ENCODE measurements at regions not wholly inside any gene's neighbourhood (a gene's known extent, or its start where the extent isn't known, plus 50 kb on each side); places are given as distances from the start of the nearest gene placed in this dataset.

DNA sequence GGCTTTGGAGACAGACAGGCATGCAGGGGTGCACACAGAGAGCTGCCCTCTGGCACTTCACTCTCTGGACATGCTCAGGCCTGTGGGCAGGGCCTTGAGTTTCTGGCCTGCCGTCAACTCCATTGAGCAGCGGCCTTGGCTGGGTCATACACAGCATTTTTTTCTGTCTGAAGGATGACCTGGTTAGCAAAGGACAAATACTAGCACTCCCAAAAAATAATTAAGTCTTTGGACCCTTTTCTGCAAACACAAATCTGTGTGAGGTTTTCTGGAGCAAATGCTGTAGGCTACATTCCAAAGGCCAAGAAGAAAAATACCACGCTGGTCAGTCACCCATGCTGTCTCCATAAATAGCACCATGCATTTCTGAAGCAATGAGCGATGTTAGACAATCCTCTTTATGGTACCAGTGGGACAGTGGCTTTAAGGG lies 124.7 kb upstream of the CTAGE1 start:
- DNase-seq (no peak), FAIRE-seq (no peak)
- 71 to 92% (median 81%) methylated on average over 4 of the region's 4 CpGs for WGBS, 3 donors
- Histone ChIP-seq H3K4me1 (ENCODE audit: control insufficient read depth in 3 of 3, insufficient read depth in 2 of 3, low read depth in 1 of 3, low read length in 2 of 3) (no peaks in the 10 kb centered on the region), H3K27ac (ENCODE audit: low read depth in 1 of 3, low read length in 2 of 3) (no peak overlapping the region), H3K27me3 (ENCODE audit: control insufficient read depth in 3 of 3, insufficient read depth in 3 of 3, low read length in 3 of 3) (no peaks in the 10 kb centered on the region), H3K4me3 (ENCODE audit: low read depth in 1 of 3, low read length in 3 of 3) (no peak overlapping the region), H3K36me3 (ENCODE audit: control insufficient read depth in 3 of 3, insufficient read depth in 2 of 3, low read depth in 1 of 3, low read length in 3 of 3) (no peaks in the 10 kb centered on the region), H3K9me3 (ENCODE audit: control insufficient read depth in 2 of 2, insufficient read depth in 1 of 2, low read depth in 1 of 2, low read length in 1 of 2) (no peaks in the 10 kb centered on the region)

DNA sequence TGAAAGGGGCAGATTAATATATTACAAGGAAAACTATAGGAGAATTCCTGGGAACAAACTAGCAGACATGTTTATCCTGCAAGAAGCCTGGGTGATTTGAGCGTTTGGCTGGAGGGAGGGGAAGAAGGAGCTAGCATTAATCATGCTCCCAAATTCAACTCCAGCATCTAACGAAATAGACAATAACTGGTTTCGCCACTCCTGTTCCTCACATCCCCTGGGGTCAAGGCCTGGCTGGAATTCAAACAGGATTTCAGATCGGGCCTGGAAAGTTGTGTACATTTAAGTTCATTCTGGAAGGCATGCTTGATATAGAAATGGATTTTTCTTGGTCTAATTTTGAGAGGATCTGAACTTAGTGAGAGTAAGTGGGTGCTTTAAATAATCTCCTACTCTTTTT lies 126.1 kb upstream of the CTAGE1 start:
- 65 to 85% (median 84%) methylated on average over 4 of the region's 4 CpGs for WGBS, 3 donors
- H3K9me3 ChIP-seq (ENCODE audit: control insufficient read depth in 2 of 2, insufficient read depth in 1 of 2, low read depth in 1 of 2, low read length in 1 of 2) = no peaks in the 10 kb centered on the region
- H3K4me1 ChIP-seq (ENCODE audit: control insufficient read depth in 3 of 3, insufficient read depth in 2 of 3, low read depth in 1 of 3, low read length in 2 of 3) = no peaks in the 10 kb centered on the region
- H3K36me3 ChIP-seq (ENCODE audit: control insufficient read depth in 3 of 3, insufficient read depth in 2 of 3, low read depth in 1 of 3, low read length in 3 of 3) = no peaks in the 10 kb centered on the region
- H3K4me3 ChIP-seq (ENCODE audit: low read depth in 1 of 3, low read length in 3 of 3) = no peak overlapping the region
- H3K27me3 ChIP-seq (ENCODE audit: control insufficient read depth in 3 of 3, insufficient read depth in 3 of 3, low read length in 3 of 3) = no peaks in the 10 kb centered on the region
- DNase-seq = no peak
- no peak for FAIRE-seq
- H3K27ac ChIP-seq (ENCODE audit: low read depth in 1 of 3, low read length in 2 of 3) = no peak overlapping the region

DNA sequence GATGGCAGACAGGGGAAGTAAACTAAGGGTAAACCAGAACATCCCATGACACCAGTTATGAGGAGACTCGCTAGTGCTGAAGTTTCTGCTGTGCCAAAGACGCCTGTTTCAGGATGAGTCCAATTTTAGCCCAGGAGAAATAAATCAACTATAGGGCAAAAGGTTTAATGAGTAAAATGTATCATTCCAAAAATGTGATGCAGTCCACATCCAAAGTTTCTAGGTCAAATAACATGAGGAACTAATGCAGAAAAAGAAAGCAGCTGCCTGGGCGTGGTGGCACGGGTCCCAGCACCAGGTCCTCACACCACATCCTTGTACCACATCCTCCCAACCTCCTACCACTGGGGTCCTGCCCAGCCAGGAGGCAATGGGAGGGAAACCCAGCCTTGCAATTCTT lies 126.9 kb upstream of the CTAGE1 start:
- H3K27ac ChIP-seq (ENCODE audit: low read depth in 1 of 3, low read length in 2 of 3) = no peak overlapping the region
- no peak for FAIRE-seq
- H3K4me1 ChIP-seq (ENCODE audit: control insufficient read depth in 3 of 3, insufficient read depth in 2 of 3, low read depth in 1 of 3, low read length in 2 of 3) = no peaks in the 10 kb centered on the region
- 71 to 74% (median 71%) methylated on average over 4 of the region's 4 CpGs for WGBS, 3 donors
- no peak overlapping the region for H3K4me3 ChIP-seq (ENCODE audit: low read depth in 1 of 3, low read length in 3 of 3)
- no peak for DNase-seq
- no peaks in the 10 kb centered on the region for H3K9me3 ChIP-seq (ENCODE audit: control insufficient read depth in 2 of 2, insufficient read depth in 1 of 2, low read depth in 1 of 2, low read length in 1 of 2)
- no peaks in the 10 kb centered on the region for H3K36me3 ChIP-seq (ENCODE audit: control insufficient read depth in 3 of 3, insufficient read depth in 2 of 3, low read depth in 1 of 3, low read length in 3 of 3)
- no peaks in the 10 kb centered on the region for H3K27me3 ChIP-seq (ENCODE audit: control insufficient read depth in 3 of 3, insufficient read depth in 3 of 3, low read length in 3 of 3)

DNA sequence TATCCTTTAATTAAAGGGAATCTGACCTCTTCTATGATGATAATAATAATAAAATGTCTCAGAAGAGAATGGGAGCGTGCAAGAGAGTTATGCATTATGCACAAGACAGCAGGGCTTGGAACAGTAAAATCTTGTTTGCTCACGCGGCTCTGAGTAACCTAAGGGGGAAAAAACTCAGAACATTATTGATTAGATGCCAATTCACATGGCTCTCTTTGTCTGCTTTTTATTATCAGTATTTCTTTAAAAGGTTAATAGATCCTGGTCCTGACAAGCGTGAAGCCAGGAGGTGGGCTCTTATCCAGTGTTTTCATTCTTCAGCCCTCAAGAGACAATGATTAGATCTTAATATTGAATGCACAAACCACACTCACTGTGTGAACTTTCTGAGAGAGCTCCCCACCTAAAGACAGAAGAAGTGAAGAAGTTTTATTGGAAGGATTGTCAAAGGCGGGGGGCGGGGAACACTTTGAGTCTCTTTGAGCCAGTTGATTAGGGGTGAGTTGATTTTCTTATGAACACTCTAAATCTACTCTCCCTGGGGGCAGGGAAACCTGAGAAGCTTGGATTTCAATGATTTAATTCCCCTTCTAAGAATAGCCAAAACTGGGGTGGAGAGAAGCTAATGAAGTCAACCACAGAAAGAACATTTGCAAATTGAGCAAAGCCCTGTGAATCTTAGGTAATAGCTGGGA lies 127.5 kb upstream of the CTAGE1 start:
- Histone ChIP-seq H3K4me3 (ENCODE audit: low read depth in 1 of 3, low read length in 3 of 3) (no peak overlapping the region), H3K9me3 (ENCODE audit: control insufficient read depth in 2 of 2, insufficient read depth in 1 of 2, low read depth in 1 of 2, low read length in 1 of 2) (no peaks in the 10 kb centered on the region), H3K27me3 (ENCODE audit: control insufficient read depth in 3 of 3, insufficient read depth in 3 of 3, low read length in 3 of 3) (no peaks in the 10 kb centered on the region), H3K36me3 (ENCODE audit: control insufficient read depth in 3 of 3, insufficient read depth in 2 of 3, low read depth in 1 of 3, low read length in 3 of 3) (no peaks in the 10 kb centered on the region), H3K4me1 (ENCODE audit: control insufficient read depth in 3 of 3, insufficient read depth in 2 of 3, low read depth in 1 of 3, low read length in 2 of 3) (no peaks in the 10 kb centered on the region), H3K27ac (ENCODE audit: low read depth in 1 of 3, low read length in 2 of 3) (no peak overlapping the region)
- DNase-seq (no peak), FAIRE-seq (no peak)
- WGBS, 3 donors = 87 to 91% (median 90%) methylated on average over 6 of the region's 6 CpGs

DNA sequence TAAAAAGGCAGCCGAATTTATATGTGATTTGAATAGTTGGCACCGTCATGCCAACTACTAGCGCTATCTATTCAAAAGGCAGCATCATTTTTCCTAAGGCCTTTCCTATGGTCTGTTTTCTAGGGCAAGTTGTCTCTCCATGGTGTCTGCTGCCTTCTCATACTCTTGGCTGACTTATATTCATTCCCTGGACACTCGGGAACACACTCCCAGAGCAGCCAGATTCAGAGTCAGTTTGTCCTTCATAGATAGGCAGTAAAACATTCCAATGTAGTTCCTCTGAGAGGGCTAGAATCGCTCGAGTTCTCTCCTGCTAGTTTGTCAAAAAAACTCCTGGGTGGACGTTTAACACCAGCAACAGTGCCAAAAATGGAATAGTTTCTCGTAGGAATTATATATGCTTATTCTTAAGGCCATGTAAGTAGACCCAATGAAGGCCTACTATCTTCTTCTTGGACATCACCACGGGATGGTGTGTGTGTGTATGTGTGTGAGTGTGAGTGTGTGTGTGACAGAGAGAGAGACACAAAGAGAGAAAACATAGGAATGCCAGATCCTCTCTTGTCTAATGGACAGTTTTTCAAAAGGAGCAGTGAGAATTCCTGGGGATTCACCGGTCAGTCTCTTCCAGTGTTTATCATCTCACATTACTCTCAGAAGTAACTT lies 129.3 kb upstream of the CTAGE1 start:
- no peaks in the 10 kb centered on the region for H3K9me3 ChIP-seq (ENCODE audit: control insufficient read depth in 2 of 2, insufficient read depth in 1 of 2, low read depth in 1 of 2, low read length in 1 of 2)
- DNase-seq = no peak
- no peaks in the 10 kb centered on the region for H3K36me3 ChIP-seq (ENCODE audit: control insufficient read depth in 3 of 3, insufficient read depth in 2 of 3, low read depth in 1 of 3, low read length in 3 of 3)
- H3K4me1 ChIP-seq (ENCODE audit: control insufficient read depth in 3 of 3, insufficient read depth in 2 of 3, low read depth in 1 of 3, low read length in 2 of 3) = no peaks in the 10 kb centered on the region
- FAIRE-seq = no peak
- H3K27ac ChIP-seq (ENCODE audit: low read depth in 1 of 3, low read length in 2 of 3) = no peak overlapping the region
- no peak overlapping the region for H3K4me3 ChIP-seq (ENCODE audit: low read depth in 1 of 3, low read length in 3 of 3)
- no peaks in the 10 kb centered on the region for H3K27me3 ChIP-seq (ENCODE audit: control insufficient read depth in 3 of 3, insufficient read depth in 3 of 3, low read length in 3 of 3)
- 82 to 84% (median 83%) methylated on average over 10 of the region's 10 CpGs for WGBS, 3 donors

DNA sequence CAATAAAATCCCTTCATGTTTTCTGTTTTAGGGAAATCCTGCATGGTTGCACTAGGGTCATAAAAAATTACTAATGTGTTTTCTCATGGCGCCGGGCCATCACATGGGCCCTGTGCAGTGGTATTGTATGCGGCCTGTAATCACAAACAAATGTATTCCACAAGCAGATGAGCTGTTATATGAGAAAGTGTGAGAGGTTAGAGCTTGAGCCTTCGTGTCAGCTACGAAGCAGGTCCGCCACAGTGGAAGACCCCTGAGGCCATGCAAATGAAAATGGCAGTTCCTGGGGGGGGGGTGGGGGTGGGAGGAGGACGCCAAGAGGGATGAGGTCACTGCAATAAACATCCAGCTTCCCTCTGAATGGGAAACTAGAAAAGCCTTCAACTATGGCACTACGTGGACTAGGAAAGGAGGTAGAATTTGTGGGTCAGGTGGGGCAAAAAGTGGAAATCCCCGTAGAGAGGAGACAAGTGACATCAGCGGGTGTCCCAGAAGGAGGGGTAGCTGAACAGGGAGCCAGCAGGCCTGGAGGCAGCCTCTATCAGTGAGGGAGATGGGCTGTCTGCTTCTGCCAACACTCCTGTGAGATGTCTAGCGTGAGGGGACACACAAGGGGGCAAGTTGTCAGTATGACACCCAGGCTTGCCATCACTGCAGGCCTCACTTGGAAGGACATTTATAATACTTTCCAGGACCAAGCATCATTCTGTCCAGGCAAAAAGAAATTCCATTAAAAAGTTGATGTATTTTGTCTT lies 130.3 kb upstream of the CTAGE1 start:
- Histone ChIP-seq H3K27ac (ENCODE audit: low read depth in 1 of 3, low read length in 2 of 3) (no peak overlapping the region), H3K4me3 (ENCODE audit: low read depth in 1 of 3, low read length in 3 of 3) (no peak overlapping the region), H3K4me1 (ENCODE audit: control insufficient read depth in 3 of 3, insufficient read depth in 2 of 3, low read depth in 1 of 3, low read length in 2 of 3) (no peaks in the 10 kb centered on the region), H3K27me3 (ENCODE audit: control insufficient read depth in 3 of 3, insufficient read depth in 3 of 3, low read length in 3 of 3) (no peaks in the 10 kb centered on the region), H3K9me3 (ENCODE audit: control insufficient read depth in 2 of 2, insufficient read depth in 1 of 2, low read depth in 1 of 2, low read length in 1 of 2) (no peaks in the 10 kb centered on the region), H3K36me3 (ENCODE audit: control insufficient read depth in 3 of 3, insufficient read depth in 2 of 3, low read depth in 1 of 3, low read length in 3 of 3) (no peaks in the 10 kb centered on the region)
- DNase-seq (no peak), FAIRE-seq (no peak)
- 77 to 80% (median 79%) methylated on average over 11 of the region's 11 CpGs for WGBS, 3 donors

DNA sequence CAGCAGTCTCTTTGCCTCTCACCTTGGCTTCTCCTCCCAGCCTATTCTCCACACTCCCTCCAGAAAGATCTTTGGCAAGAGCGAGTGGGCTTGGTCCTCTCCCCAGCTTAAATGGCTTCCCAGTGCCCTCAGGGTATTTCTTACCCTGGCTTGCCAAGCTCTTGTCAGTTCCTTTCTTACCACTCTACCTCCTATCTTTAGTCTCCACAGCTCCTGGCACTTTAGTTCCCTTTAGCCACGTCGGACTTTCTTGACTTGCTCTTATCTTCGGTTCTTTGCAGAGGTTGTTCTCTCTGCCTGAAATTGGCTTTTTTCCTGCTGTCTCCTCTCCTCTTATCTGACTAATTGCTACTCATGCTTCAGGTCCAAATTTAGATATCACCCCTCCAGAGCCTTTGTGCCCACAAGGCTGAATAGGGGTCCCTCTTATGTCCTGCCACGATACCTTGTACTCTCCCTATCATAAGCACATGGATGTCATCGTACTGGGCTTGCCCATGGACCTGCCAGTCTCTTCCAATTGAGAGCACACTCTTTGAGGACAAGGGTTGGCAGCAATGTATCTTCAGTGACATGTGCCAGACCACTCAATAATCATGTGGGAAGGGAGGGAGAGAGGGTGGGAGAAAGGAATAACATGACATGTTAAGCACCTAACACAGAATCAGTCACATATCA lies 131.7 kb upstream of the CTAGE1 start:
- H3K4me1 ChIP-seq (ENCODE audit: control insufficient read depth in 3 of 3, insufficient read depth in 2 of 3, low read depth in 1 of 3, low read length in 2 of 3) = no peaks in the 10 kb centered on the region
- no peak overlapping the region for H3K27ac ChIP-seq (ENCODE audit: low read depth in 1 of 3, low read length in 2 of 3)
- H3K9me3 ChIP-seq (ENCODE audit: control insufficient read depth in 2 of 2, insufficient read depth in 1 of 2, low read depth in 1 of 2, low read length in 1 of 2) = no peaks in the 10 kb centered on the region
- WGBS, 3 donors = 66 to 80% (median 72%) methylated on average over 6 of the region's 6 CpGs
- FAIRE-seq (no peak), DNase-seq (no peak)
- no peak overlapping the region for H3K4me3 ChIP-seq (ENCODE audit: low read depth in 1 of 3, low read length in 3 of 3)
- H3K27me3 ChIP-seq (ENCODE audit: control insufficient read depth in 3 of 3, insufficient read depth in 3 of 3, low read length in 3 of 3) = no peaks in the 10 kb centered on the region
- no peaks in the 10 kb centered on the region for H3K36me3 ChIP-seq (ENCODE audit: control insufficient read depth in 3 of 3, insufficient read depth in 2 of 3, low read depth in 1 of 3, low read length in 3 of 3)

DNA sequence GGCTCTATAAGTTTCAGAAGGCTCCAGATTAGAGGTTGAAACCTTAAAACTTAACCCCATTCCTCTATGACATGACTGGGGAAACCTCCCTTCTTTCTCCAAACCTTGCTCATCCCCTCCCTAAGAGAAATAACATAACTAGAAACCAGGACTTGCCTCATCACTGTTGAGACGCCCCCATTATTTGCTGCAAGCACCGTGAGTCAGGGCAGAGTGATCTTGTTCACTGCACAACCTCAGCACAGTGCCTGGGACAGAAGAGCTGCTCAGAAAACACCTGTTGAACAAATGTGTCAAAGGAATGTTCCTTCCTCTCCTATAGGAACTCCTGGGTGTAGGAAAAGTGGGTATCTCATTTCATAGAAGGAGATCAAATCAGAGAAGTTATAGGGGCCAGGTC lies 132.7 kb upstream of the CTAGE1 start:
- no peaks in the 10 kb centered on the region for H3K4me1 ChIP-seq (ENCODE audit: control insufficient read depth in 3 of 3, insufficient read depth in 2 of 3, low read depth in 1 of 3, low read length in 2 of 3)
- 75 to 89% (median 88%) methylated on average over 2 of the region's 2 CpGs for WGBS, 3 donors
- no peaks in the 10 kb centered on the region for H3K9me3 ChIP-seq (ENCODE audit: control insufficient read depth in 2 of 2, insufficient read depth in 1 of 2, low read depth in 1 of 2, low read length in 1 of 2)
- H3K27ac ChIP-seq (ENCODE audit: low read depth in 1 of 3, low read length in 2 of 3) = no peak overlapping the region
- H3K36me3 ChIP-seq (ENCODE audit: control insufficient read depth in 3 of 3, insufficient read depth in 2 of 3, low read depth in 1 of 3, low read length in 3 of 3) = no peaks in the 10 kb centered on the region
- no peaks in the 10 kb centered on the region for H3K27me3 ChIP-seq (ENCODE audit: control insufficient read depth in 3 of 3, insufficient read depth in 3 of 3, low read length in 3 of 3)
- FAIRE-seq (no peak), DNase-seq (no peak)
- H3K4me3 ChIP-seq (ENCODE audit: low read depth in 1 of 3, low read length in 3 of 3) = no peak overlapping the region

All from small intestine (tissue), 7 donors.